ENCODE measurements at regions not wholly inside any gene's neighbourhood (a gene's known extent, or its start where the extent isn't known, plus 50 kb on each side); places are given as distances from the start of the nearest gene placed in this dataset.
"Not testable (repeated sequence)": the region's sequence is repeated elsewhere in the genome, so short reads cannot be mapped to it uniquely, and the experiment has no call there.

GRCh38 chr2:34656632-34657031, 1057.5 kb upstream of the FAM98A start:
- no peak for DNase-seq

GRCh38 chr2:34652636-34653035, 1053.5 kb upstream of the FAM98A start:
- DNase-seq: peak; percentile 10

- no peak for DNase-seq
Measured at GRCh38 chr2:34646901-34647300, 1047.8 kb upstream of the FAM98A start.

GRCh38 chr2:34632327-34632726, 1033.2 kb upstream of the FAM98A start:
- no peak for DNase-seq

- DNase-seq: no peak
Measured at GRCh38 chr2:34627003-34627402, 1027.9 kb upstream of the FAM98A start.

GRCh38 chr2:34604164-34604563, 1005.1 kb upstream of the FAM98A start:
- DNase-seq: no peak

- no peak for DNase-seq
Measured at GRCh38 chr2:34602262-34602661, 1003.2 kb upstream of the FAM98A start.

- DNase-seq: peak; percentile 2
Measured at GRCh38 chr2:34601561-34601960, 1002.5 kb upstream of the FAM98A start.

- DNase-seq: no peak
Measured at GRCh38 chr2:34578641-34579040, 979.5 kb upstream of the FAM98A start.

- DNase-seq: peak; percentile 67
Measured at GRCh38 chr2:34570266-34570872, 971.3 kb upstream of the FAM98A start.

- no peak for DNase-seq
Measured at GRCh38 chr2:34567128-34567527, 968.0 kb upstream of the FAM98A start.

- no peak for DNase-seq
Measured at GRCh38 chr2:34552337-34552736, 953.2 kb upstream of the FAM98A start.

GRCh38 chr2:34549710-34550345, 950.7 kb upstream of the FAM98A start:
- no peak for DNase-seq

- no peak for DNase-seq
Measured at GRCh38 chr2:34547900-34548299, 948.8 kb upstream of the FAM98A start.

GRCh38 chr2:34547340-34547739, 948.2 kb upstream of the FAM98A start:
- DNase-seq: no peak

- no peak for DNase-seq
Measured at GRCh38 chr2:34545486-34546136, 946.5 kb upstream of the FAM98A start.

GRCh38 chr2:34534761-34535160, 935.7 kb upstream of the FAM98A start:
- no peak for DNase-seq

- no peak for DNase-seq
Measured at GRCh38 chr2:34534341-34534740, 935.2 kb upstream of the FAM98A start.

GRCh38 chr2:34533585-34534183, 934.6 kb upstream of the FAM98A start:
- no peak for DNase-seq

- DNase-seq: no peak
Measured at GRCh38 chr2:34529965-34530364, 930.9 kb upstream of the FAM98A start.

GRCh38 chr2:34523958-34524514, 924.9 kb upstream of the FAM98A start:
- DNase-seq: no peak

GRCh38 chr2:34519659-34520058, 920.6 kb upstream of the FAM98A start:
- no peak for DNase-seq

GRCh38 chr2:34498561-34498960, 899.5 kb upstream of the FAM98A start:
- no peak for DNase-seq

GRCh38 chr2:34494192-34494591, 895.1 kb upstream of the FAM98A start:
- DNase-seq: not testable (repeated sequence)
